GM12874 (cell line): ENCODE measurements at regions not wholly inside any gene's neighbourhood (a gene's known extent, or its start where the extent isn't known, plus 50 kb on each side); places are given as distances from the start of the nearest gene placed in this dataset.

Experiments used
- CTCF ChIP-seq: IDR thresholded peaks from 2 replicates; pipeline ENCODE4 v1.5.1; 2011; ENCODE audit warnings: low read depth, mild to moderate bottlenecking, control low read depth, low read length, moderate library complexity; ENCODE audit not compliant: insufficient read depth

- no peak for TF ChIP-seq CTCF
These were observed 655.3 kb downstream of the SLC16A7 start for GRCh38 chr12:60251091-60251490.

- TF ChIP-seq CTCF, result no peak
These were observed 656.7 kb downstream of the SLC16A7 start for GRCh38 chr12:60252359-60253096.

GRCh38 chr12:60255044-60255443 lies 659.2 kb downstream of the SLC16A7 start:
- no peak for TF ChIP-seq CTCF

GRCh38 chr12:60257063-60257462 lies 661.2 kb downstream of the SLC16A7 start:
- no peak for TF ChIP-seq CTCF

GRCh38 chr12:60259225-60259624 lies 663.4 kb downstream of the SLC16A7 start:
- no peak for TF ChIP-seq CTCF

GRCh38 chr12:60262378-60262777 lies 666.5 kb downstream of the SLC16A7 start:
- no peak for TF ChIP-seq CTCF

GRCh38 chr12:60263161-60263560 lies 667.3 kb downstream of the SLC16A7 start:
- no peak for TF ChIP-seq CTCF
